Ovary (tissue), 7 donors: ENCODE measurements at regions not wholly inside any gene's neighbourhood (a gene's known extent, or its start where the extent isn't known, plus 50 kb on each side); places are given as distances from the start of the nearest gene placed in this dataset.
A peak's percentile ranks its signal among the peaks of the same experiment; 100 is the strongest.

Experiments
- DNase-seq, 5 donors: peaks; one replicate each; pipeline ENCODE4 v3.0.0-alpha.2; 2019 to 2020
- H3K27ac ChIP-seq, 2 donors: fragments of 200-600 bp; one replicate each; pipeline versions ENCODE4 v1.5.1 to v1.8.0; 2019 to 2022
- H3K27me3 ChIP-seq: fragments of 200-600 bp; one replicate; pipeline ENCODE4 v1.8.0; 2022
- H3K36me3 ChIP-seq: fragments of 200-600 bp; sonication (generic); one replicate; pipeline ENCODE4 v1.5.1; 2019
- H3K4me1 ChIP-seq: one replicate; pipeline ENCODE4 v1.8.1; 2013; ENCODE audit warnings: mild to moderate bottlenecking, moderate library complexity; ENCODE audit not compliant: insufficient read depth
- H3K4me3 ChIP-seq: fragments of 200-600 bp; sonication (generic); one replicate; pipeline ENCODE4 v1.5.1; 2017
- H3K9me3 ChIP-seq, 2 donors: fragments of 200-600 bp in 1 of 2; sonication (generic) in 1 of 2; one replicate each; pipeline versions ENCODE4 v1.5.1 to v1.8.1; 2013 to 2019; ENCODE audit warnings: mild to moderate bottlenecking in 1 of 2, moderate library complexity in 1 of 2
- EP300 ChIP-seq: sonication (generic); formaldehyde crosslinking; IDR thresholded peaks from one replicate; pipeline ENCODE4 v1.6.1; 2017; ENCODE audit warnings: antibody characterized with exemption
- POLR2A ChIP-seq: fragments of 450-650 bp; IDR thresholded peaks from one replicate; pipeline ENCODE4 v1.6.1; 2017; ENCODE audit warnings: antibody characterized with exemption, mild to moderate bottlenecking, moderate library complexity
- WGBS, 3 donors: extraction: QIAGEN DNeasy Blood & Tissue Kit in 1 of 3; methylation state at CpG; one replicate each; pipeline versions ENCODE4 v1.1.5 to v1.1.7; 2013 to 2017; 5-methylcytosine and 5-hydroxymethylcytosine counted together
- intact Hi-C, 4 donors: fragments of 100-400 bp; cut with DNase I; formaldehyde crosslinking; loops; one replicate each; pipeline versions ENCODE4 v1.11.0 to v1.15.1; 2022 to 2023
- TF ChIP-seq, protein P1 (sequence below), 3 donors: fragments of 450-650 bp in 2 of 3; fragments of 200-600 bp in 1 of 3; IDR thresholded peaks; one replicate each; pipeline versions ENCODE4 v1.5.1 to v1.8.0; 2016 to 2022; ENCODE audit warnings: antibody characterized with exemption in 3 of 3, mild to moderate bottlenecking in 1 of 3
- donor health status: DM: no; HTN: no; CAD: no; lungs with moderate emphysema.
- donor health status: DM: no; HTN: no; CAD: no.
- donor health status: Bipolar disorder and iron deficiency.
- donor health status: DM: no; HTN: no; CAD: no.
- donor health status: DM: yes; HTN: yes; CAD: no.

DNA sequence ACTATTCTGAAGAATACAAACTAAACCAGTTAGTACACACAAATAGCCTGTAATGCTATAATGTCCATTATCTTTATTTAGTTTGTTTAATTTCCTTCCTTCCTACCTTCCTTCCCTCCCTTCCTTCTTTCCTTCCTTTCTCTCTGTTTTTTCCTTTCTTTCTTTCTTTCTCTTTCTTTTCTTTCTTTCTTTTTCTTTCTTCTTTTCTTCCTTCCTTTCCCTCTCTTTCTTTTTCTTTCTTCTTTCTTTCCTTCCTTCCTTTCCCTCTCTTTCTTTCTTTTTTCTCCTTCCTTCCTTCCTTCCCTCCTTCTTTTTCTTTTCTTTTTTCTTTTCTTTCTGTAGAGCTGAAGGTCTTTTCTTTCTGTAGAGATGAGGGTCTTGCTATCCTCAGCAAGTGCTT lies 131.2 kb downstream of the TMEM30B start:
- no peak for DNase-seq
- no peaks in the 10 kb centered on the region for H3K27me3 ChIP-seq
- H3K4me3 ChIP-seq, result no peak overlapping the region
- H3K9me3 ChIP-seq, result no peaks in the 10 kb centered on the region
- no peaks in the 10 kb centered on the region for H3K36me3 ChIP-seq
- H3K4me1 ChIP-seq, result no peaks in the 10 kb centered on the region
- intact Hi-C loops, result loop anchor here in 1 of 4 donors (2.0 kb wide), 1 partner anchor 23 kb away; no protein-coding TSS in a partner anchor
- no peak overlapping the region for H3K27ac ChIP-seq
- no peak for TF ChIP-seq EP300
- no peak for TF ChIP-seq POLR2A
- TF ChIP-seq, protein P1, sequence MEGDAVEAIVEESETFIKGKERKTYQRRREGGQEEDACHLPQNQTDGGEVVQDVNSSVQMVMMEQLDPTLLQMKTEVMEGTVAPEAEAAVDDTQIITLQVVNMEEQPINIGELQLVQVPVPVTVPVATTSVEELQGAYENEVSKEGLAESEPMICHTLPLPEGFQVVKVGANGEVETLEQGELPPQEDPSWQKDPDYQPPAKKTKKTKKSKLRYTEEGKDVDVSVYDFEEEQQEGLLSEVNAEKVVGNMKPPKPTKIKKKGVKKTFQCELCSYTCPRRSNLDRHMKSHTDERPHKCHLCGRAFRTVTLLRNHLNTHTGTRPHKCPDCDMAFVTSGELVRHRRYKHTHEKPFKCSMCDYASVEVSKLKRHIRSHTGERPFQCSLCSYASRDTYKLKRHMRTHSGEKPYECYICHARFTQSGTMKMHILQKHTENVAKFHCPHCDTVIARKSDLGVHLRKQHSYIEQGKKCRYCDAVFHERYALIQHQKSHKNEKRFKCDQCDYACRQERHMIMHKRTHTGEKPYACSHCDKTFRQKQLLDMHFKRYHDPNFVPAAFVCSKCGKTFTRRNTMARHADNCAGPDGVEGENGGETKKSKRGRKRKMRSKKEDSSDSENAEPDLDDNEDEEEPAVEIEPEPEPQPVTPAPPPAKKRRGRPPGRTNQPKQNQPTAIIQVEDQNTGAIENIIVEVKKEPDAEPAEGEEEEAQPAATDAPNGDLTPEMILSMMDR (IDR thresholded peaks at IDR 0.05), result no peak

DNA sequence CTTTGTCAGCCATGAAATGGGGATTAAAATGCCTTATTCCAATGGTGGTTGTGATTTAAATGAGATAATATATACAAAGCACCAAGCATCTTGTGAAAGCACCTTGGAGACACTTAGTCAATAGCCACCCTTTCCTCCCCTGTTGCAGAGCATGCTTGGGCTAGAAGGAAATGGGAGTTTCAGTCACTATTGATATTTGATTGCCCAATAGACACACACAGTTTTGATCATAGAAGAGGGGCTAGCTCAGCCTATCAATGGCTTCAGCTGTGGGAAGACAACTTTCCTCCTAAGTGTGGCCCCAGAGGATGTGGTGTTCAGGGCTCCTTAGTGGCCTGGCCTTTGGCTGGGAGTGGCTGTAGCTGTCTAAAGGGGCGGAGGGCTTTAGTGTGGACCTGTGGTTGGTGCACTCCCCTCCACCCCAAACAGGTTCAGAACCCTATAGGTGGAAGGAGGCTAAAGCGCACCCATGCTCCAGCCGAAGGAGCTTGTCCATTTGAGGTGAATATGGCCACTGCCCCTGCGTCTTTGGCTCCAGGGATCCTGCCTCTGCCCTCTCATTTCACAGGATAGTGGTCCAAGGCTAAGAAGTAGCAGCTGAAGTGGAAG lies 132.3 kb downstream of the TMEM30B start:
- Histone ChIP-seq H3K4me3 (no peak overlapping the region), H3K27me3 (no peaks in the 10 kb centered on the region), H3K4me1 (no peaks in the 10 kb centered on the region), H3K9me3 (peaks cover 0 to 3% of the 10 kb centered on the region in 2 donors), H3K36me3 (no peaks in the 10 kb centered on the region), H3K27ac (no peak overlapping the region)
- 91 to 97% (median 93%) methylated on average over 4 of the region's 4 CpGs for WGBS, 3 donors
- no peak for TF ChIP-seq EP300
- TF ChIP-seq, protein P1 (IDR thresholded peaks at IDR 0.05), result no peak
- no peak for DNase-seq
- intact Hi-C loops, result no loop called here

DNA sequence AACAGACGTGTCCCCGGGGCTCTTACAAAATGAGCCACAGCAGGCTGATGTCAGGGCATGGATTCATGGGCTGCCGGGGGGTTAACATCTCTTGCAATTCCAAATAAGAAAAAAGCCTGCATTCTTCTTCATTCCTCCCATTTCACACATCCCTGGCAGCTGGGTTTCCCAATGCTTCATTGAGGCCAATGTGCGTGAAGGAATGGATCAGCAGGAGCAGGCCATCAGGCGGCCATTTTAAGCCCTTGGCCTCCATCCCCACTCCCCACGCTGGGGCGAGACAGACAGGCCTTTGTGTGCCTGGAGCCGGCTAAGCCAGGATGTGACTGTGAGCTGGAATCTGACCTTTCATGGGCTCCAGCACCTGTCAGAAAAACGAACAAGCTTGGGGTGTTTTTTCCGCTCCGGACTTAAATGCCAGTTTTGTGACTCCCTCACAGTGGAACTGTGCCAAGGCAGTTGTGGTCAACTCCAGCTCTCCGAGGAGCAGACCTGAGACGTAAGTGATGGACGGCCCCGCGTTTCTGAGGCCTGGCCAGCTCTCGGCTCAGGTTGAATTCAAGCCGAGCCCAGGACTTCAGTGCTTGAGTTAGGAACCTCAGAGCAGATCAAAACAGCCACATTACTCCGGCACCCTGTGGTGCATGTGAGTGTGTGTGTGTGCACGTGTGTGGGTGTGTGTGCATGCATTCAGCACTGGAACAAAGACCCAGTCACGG lies 133.1 kb downstream of the TMEM30B start:
- Histone ChIP-seq H3K9me3 (peaks cover 0 to 3% of the 10 kb centered on the region in 2 donors), H3K27me3 (no peaks in the 10 kb centered on the region), H3K36me3 (no peaks in the 10 kb centered on the region), H3K4me3 (no peak overlapping the region), H3K4me1 (no peaks in the 10 kb centered on the region), H3K27ac (no peak overlapping the region)
- 47 to 56% (median 51%) methylated on average over 21 of the region's 21 CpGs for WGBS, 3 donors
- peak in 1 of 5 donors; percentile 8 for DNase-seq
- intact Hi-C loops, result no loop called here
- no peak for TF ChIP-seq EP300
- TF ChIP-seq, protein P1 (IDR thresholded peaks at IDR 0.05), result no peak
- no peak for TF ChIP-seq POLR2A

DNA sequence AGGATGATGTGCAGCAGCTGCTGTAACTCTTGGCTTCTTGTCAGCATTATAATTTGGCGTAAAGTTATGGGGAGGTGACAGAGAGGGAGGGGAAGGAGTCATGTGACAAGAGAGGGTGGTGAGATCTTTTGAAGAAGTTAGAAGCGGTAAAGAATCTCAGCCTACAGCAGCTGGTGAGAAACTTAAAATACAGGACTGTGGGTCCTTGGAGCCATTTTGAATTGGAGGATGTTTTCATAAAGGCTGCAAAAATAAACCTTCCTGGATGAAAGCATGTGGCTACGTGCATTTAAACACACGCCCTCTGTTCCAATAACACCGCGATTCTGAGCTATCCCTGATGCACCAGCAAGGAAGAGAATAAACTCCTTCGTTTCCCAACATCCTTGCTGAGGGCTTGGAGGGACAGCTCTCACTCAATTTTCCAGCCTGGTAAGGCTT lies 133.7 kb downstream of the TMEM30B start:
- Histone ChIP-seq H3K36me3 (no peaks in the 10 kb centered on the region), H3K9me3 (peaks cover 0 to 3% of the 10 kb centered on the region in 2 donors), H3K4me3 (no peak overlapping the region), H3K27ac (no peak overlapping the region), H3K4me1 (no peaks in the 10 kb centered on the region), H3K27me3 (no peaks in the 10 kb centered on the region)
- TF ChIP-seq POLR2A (no peak), EP300 (no peak)
- TF ChIP-seq, protein P1 (IDR thresholded peaks at IDR 0.05), result no peak
- no peak for DNase-seq
- intact Hi-C loops, result no loop called here
- 13 to 43% (median 22%) methylated on average over 7 of the region's 7 CpGs for WGBS, 3 donors
